Aorta (tissue), 5 donors: ENCODE measurements at regions not wholly inside any gene's neighbourhood (a gene's known extent, or its start where the extent isn't known, plus 50 kb on each side); places are given as distances from the start of the nearest gene placed in this dataset.
"Not testable (repeated sequence)": the region's sequence is repeated elsewhere in the genome, so short reads cannot be mapped to it uniquely, and the experiment has no call there.

ENCODE experiments used
- ATAC-seq: fragments of 200-7000 bp; cut with Tn5 transposase; one replicate; pipeline ENCODE4 v1.9.1; 2022; ENCODE audit warnings: moderate library complexity; ENCODE audit not compliant: low FRiP score
- DNase-seq, 2 donors: peaks; one replicate each; pipeline ENCODE4 v3.0.0-alpha.2; 2020
- H3K27ac ChIP-seq, 2 donors: one replicate each; pipeline ENCODE4 v1.5.1; 2013; ENCODE audit warnings: low read length in 2 of 2, mild to moderate bottlenecking in 2 of 2, moderate library complexity in 2 of 2, control low read depth in 1 of 2, inconsistent platforms in 1 of 2, low read depth in 1 of 2
- H3K27me3 ChIP-seq, 2 donors: one replicate each; pipeline ENCODE4 v1.6.1; 2013; ENCODE audit warnings: control low read depth in 1 of 2, low read length in 1 of 2, mild to moderate bottlenecking in 1 of 2, moderate library complexity in 1 of 2; ENCODE audit not compliant: insufficient read depth in 2 of 2, control insufficient read depth in 1 of 2
- H3K36me3 ChIP-seq, 2 donors: one replicate each; pipeline ENCODE4 v1.6.1; 2013; ENCODE audit warnings: control low read depth in 1 of 2, low read length in 1 of 2, mild to moderate bottlenecking in 1 of 2; ENCODE audit not compliant: insufficient read depth in 2 of 2, control insufficient read depth in 1 of 2
- H3K4me1 ChIP-seq, 2 donors: one replicate each; pipeline ENCODE4 v1.6.1; 2013; ENCODE audit warnings: low read length in 2 of 2, control low read depth in 1 of 2, mild to moderate bottlenecking in 1 of 2, moderate library complexity in 1 of 2; ENCODE audit not compliant: insufficient read depth in 2 of 2, control insufficient read depth in 1 of 2
- H3K4me3 ChIP-seq, 2 donors: one replicate each; pipeline ENCODE4 v1.5.1; 2013; ENCODE audit warnings: low read length in 2 of 2, control low read depth in 1 of 2, mild to moderate bottlenecking in 1 of 2
- H3K9me3 ChIP-seq: one replicate; pipeline ENCODE4 v1.6.1; 2013; ENCODE audit warnings: mild to moderate bottlenecking, low read length; ENCODE audit not compliant: control insufficient read depth
- WGBS, 2 donors: extraction: QIAGEN DNeasy Blood & Tissue Kit; methylation state at CpG; one replicate each; pipeline ENCODE4 v1.1.7; 2013; 5-methylcytosine and 5-hydroxymethylcytosine counted together
- intact Hi-C, 2 donors: fragments of 100-400 bp; cut with DNase I; formaldehyde crosslinking; loops; one replicate each; pipeline versions ENCODE4 v1.14.2 to v1.15.0; 2022
- donor health status: healthy with polysubstance abuse.
- donor health status: Bipolar disorder and iron deficiency.
- donor health status: DM: no; HTN: no; CAD: no.
- donor health status: DM: no; HTN: no; CAD: no.
- donor health status: DM: yes; HTN: yes; CAD: no.

DNA sequence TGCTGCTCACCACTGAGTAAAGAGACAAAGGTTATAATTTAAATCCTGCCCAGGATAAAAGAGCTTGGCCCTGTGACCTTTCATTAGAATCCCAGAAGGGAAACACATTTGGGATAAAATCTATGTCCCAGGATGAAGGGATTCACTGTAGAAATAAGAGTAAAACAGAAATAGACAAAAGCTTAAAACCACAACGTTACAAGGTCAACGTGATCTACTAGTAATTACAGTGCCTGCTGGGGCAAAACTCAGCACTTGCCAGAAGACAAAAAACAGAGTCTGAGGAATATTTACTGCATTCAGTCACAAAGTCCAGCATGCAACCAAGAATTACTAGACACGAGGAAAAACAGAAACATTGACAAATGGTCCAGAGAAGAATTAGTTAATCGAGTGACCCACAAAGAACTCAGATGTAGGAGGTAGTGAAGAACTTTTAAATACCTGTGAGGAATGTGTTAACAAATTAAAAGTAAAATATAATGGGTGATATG lies 982.3 kb downstream of the GATA3 start:
- Histone ChIP-seq H3K9me3 (no peaks in the 10 kb centered on the region), H3K27ac (no peak overlapping the region), H3K4me1 (no peaks in the 10 kb centered on the region), H3K36me3 (no peaks in the 10 kb centered on the region), H3K27me3 (no peaks in the 10 kb centered on the region), H3K4me3 (no peak overlapping the region)
- DNase-seq: no peak
- ATAC-seq: no peak
- 62 to 66% methylated on average over 4 of the region's 4 CpGs for WGBS, 2 donors
- intact Hi-C loops: no loop called here

DNA sequence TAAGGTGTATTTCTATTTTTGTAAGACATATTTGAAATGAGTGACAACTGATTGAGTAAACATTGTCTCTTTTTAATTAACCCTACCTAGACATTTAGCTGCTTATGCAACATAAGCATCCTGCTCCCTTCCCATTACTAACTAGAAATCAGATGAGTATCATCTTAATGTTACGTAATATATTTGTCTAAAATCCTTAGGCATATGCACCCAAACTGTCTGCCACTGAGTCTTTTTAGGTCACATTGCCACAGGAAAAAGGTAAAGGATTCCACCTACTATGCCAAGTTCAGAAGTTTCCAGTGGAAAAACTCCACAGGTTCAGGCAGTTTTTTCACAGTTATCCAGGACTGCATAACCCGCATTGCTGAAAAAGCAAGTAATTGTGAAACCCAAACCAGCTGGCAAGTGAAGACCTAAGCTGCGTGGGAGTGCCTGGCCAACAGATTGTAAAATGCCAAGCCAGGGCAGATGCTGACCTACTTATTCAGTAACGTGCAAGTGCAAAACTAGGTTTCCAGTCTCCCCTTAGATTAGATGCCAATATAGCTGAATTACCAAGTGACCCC lies 983.7 kb downstream of the GATA3 start:
- H3K4me3 ChIP-seq: no peak overlapping the region
- no peak overlapping the region for H3K27ac ChIP-seq
- no peak for DNase-seq
- WGBS, 2 donors: 44 to 45% methylated on average over 4 of the region's 4 CpGs
- intact Hi-C loops: no loop called here
- H3K4me1 ChIP-seq: no peaks in the 10 kb centered on the region
- no peaks in the 10 kb centered on the region for H3K36me3 ChIP-seq
- no peaks in the 10 kb centered on the region for H3K9me3 ChIP-seq
- H3K27me3 ChIP-seq: no peaks in the 10 kb centered on the region
- no peak for ATAC-seq

DNA sequence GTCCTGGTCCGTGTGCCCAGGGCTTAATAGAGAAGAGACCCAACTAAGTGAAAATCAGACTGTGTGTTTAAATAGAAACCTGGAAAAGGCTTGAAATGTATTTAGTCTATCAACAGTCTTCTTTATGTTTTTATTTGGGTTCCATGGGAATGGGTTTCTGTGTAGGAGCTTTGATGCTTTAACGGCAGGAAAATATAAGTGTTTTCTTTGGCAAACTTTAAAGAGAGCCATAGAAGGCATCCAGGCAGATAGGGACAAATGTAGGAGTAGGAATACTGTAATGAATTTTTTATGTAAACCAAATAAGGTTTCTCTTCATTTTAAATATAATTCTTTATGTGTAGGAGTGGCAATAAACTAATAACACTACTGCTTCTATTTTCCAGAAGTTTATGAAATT lies 989.0 kb downstream of the GATA3 start:
- H3K27ac ChIP-seq: no peak overlapping the region
- H3K4me1 ChIP-seq: no peaks in the 10 kb centered on the region
- H3K27me3 ChIP-seq: no peaks in the 10 kb centered on the region
- H3K36me3 ChIP-seq: no peaks in the 10 kb centered on the region
- 3 to 9% methylated on average over 2 of the region's 2 CpGs for WGBS, 2 donors
- DNase-seq (no peak), ATAC-seq (no peak)
- H3K4me3 ChIP-seq: no peak overlapping the region
- intact Hi-C loops: no loop called here
- H3K9me3 ChIP-seq: no peaks in the 10 kb centered on the region

DNA sequence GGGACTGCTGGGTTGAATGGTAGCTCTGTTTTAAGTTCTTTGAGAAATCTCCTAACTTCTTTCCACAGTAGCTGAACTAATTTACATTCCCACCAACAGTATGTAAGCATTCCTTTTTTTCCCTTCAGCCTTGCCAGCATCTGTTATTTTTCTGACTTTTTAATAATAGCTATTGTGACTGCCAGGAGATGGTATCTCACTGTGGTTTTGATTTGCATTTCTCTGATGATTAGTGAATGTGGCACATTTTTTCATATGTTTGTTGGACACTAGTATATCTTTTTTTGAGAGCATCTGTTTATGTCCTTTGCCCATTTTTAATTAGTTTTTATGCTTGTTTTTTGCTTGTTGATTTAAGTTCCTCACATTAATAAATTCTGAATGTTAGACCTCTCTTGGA lies 990.8 kb downstream of the GATA3 start:
- no peak overlapping the region for H3K27ac ChIP-seq
- H3K36me3 ChIP-seq: no peaks in the 10 kb centered on the region
- no peak overlapping the region for H3K4me3 ChIP-seq
- no peak for DNase-seq
- no peaks in the 10 kb centered on the region for H3K9me3 ChIP-seq
- intact Hi-C loops: no loop called here
- H3K4me1 ChIP-seq: no peaks in the 10 kb centered on the region
- H3K27me3 ChIP-seq: no peaks in the 10 kb centered on the region
- ATAC-seq: no peak

DNA sequence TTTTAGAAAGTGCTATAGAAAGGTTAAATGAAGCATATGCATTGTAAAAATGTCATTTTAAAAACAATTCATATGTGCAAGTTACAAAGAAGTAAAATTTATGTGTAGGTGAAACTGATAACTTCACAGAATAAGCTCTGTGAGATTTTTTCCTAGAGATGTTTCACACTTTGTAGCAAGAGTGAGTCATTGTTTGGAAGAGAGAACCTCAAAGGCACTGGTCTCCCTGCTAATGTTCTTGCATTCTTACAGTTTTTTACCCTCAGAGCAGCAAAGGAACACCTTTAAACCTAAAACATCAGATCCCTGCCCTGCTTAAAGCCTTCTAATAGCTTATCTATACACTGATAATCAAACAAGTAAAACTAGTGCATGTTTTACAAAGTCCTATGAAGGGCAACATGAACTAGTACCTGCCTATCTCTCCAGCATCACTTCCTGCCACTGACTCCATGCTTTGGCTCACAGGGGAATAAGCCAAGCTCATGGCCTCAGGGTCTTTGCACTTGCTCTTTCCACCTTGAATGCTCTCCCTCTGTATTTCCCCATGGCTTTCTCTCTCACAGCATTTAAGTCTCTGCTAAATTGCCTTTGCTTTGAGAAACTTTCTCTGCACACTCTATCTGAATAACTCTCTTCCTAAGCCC lies 997.0 kb downstream of the GATA3 start:
- H3K9me3 ChIP-seq: no peaks in the 10 kb centered on the region
- no peaks in the 10 kb centered on the region for H3K4me1 ChIP-seq
- H3K27me3 ChIP-seq: no peaks in the 10 kb centered on the region
- intact Hi-C loops: no loop called here
- DNase-seq (no peak), ATAC-seq (no peak)
- H3K4me3 ChIP-seq: no peak overlapping the region
- no peak overlapping the region for H3K27ac ChIP-seq
- no peaks in the 10 kb centered on the region for H3K36me3 ChIP-seq

DNA sequence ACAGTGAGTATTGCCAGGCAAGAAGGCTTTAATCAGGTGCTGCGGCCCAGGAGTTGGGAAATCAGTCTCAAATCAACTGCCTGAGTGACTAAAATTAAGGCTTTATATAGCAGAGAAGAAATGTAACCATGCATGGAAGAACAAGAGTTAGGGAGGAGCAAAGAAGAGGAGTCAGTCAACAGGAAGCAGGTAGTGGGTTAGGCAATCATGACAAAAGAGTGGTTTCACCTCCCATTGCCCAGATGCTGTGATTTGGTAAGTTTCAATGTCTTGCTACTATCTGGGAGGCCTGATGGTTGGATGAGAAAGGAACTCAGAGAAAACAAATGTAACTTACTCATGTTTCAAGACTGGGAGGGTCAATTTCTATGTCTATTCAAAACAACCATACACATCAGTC lies 998.3 kb downstream of the GATA3 start:
- DNase-seq (no peak), ATAC-seq (no peak)
- 82 to 94% methylated on average over 1 of the region's 1 CpG for WGBS, 2 donors
- no peaks in the 10 kb centered on the region for H3K9me3 ChIP-seq
- H3K36me3 ChIP-seq: no peaks in the 10 kb centered on the region
- H3K4me1 ChIP-seq: no peaks in the 10 kb centered on the region
- no peak overlapping the region for H3K27ac ChIP-seq
- H3K4me3 ChIP-seq: no peak overlapping the region
- no peaks in the 10 kb centered on the region for H3K27me3 ChIP-seq
- intact Hi-C loops: no loop called here

DNA sequence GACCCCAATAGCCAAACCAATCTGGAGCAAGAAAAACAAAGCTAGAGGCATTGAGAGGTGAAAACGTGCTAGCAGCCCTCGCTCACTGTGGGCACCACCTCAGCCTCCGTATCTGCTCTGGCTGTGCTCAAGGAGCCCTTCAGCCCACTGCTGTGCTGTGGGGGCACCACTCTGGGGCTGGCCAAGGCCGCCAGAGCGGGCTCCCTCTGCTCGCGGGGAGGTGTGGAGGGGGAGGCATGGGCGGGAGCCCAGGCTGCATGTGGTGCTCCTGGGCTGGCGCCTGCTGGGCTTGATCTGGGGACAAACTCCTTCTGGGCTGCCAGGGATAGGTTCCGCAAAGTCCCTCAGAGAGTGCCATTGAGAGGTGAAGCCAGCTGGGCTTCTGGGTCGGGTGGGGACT lies 1002.0 kb downstream of the GATA3 start:
- Histone ChIP-seq H3K4me3 (no peak overlapping the region), H3K27me3 (no peaks in the 10 kb centered on the region), H3K27ac (no peak overlapping the region), H3K9me3 (no peaks in the 10 kb centered on the region), H3K36me3 (no peaks in the 10 kb centered on the region), H3K4me1 (no peaks in the 10 kb centered on the region)
- DNase-seq (no peak), ATAC-seq (no peak)
- 88 to 95% methylated on average over 11 of the region's 11 CpGs for WGBS, 2 donors
- intact Hi-C loops: no loop called here

DNA sequence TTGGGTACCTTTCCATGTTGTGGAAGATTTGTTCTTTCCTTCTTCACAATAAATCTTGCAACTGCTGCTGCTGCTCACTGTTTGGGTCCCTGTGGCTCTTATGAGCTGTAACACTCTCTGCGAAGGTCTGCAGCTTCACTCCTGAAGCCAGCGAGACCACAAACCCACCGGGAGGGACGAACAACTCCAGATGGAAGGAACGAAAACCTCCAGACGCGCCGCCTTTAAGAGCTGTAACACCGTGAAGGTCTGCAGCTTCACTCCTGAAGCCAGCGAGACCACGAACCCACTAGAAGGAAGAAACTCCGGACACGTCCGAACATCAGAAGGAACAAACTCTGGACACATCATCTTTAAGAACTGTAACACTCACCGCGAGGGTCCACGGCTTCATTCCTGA lies 1002.8 kb downstream of the GATA3 start:
- ATAC-seq, H3K4me1 ChIP-seq, H3K27ac ChIP-seq, DNase-seq, intact Hi-C loops, H3K4me3 ChIP-seq, H3K9me3 ChIP-seq, H3K27me3 ChIP-seq, H3K36me3 ChIP-seq: not testable (repeated sequence)
- WGBS, 2 donors: 85 to 94% methylated on average over 17 of the region's 17 CpGs

DNA sequence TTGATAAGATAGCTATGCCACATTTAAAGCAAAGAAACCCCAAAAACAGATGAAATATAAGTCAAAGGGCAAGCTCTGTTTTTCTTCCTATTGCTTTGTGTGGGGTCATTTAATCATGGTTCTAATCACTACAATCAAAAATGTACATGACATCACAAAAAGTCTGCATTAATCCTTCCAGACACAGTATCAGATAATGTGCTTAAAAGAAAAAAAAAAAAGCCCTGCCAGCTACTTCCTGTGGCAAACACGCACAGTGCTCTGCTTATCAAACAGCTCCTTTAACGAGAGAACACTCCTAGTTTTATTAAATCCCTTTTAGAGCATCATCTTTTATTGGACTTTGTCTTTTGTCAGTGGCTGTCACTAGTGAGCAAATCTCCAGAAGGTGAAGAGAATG lies 1005.8 kb downstream of the GATA3 start:
- WGBS, 2 donors: 3 to 8% methylated on average over 2 of the region's 2 CpGs
- Histone ChIP-seq H3K36me3 (no peaks in the 10 kb centered on the region), H3K27ac (no peak overlapping the region), H3K27me3 (no peaks in the 10 kb centered on the region), H3K4me1 (no peaks in the 10 kb centered on the region), H3K4me3 (no peak overlapping the region), H3K9me3 (no peaks in the 10 kb centered on the region)
- DNase-seq: no peak
- intact Hi-C loops: no loop called here
- ATAC-seq: no peak
